Stimulated activated CD8-positive, alpha-beta memory T cell treated with anti-CD3 and anti-CD28 coated beads, Interleukin-4, amount 100 ng/mL, for 4 hours (primary cell): ENCODE measurements at regions not wholly inside any gene's neighbourhood (a gene's known extent, or its start where the extent isn't known, plus 50 kb on each side); places are given as distances from the start of the nearest gene placed in this dataset.
A peak's percentile ranks its signal among the peaks of the same experiment; 100 is the strongest.
"Not testable (repeated sequence)": the region's sequence is repeated elsewhere in the genome, so short reads cannot be mapped to it uniquely, and the experiment has no call there.

Experiments used
- DNase-seq, 2 donors: peaks; one replicate each; pipeline ENCODE4 v3.0.0-alpha.2; 2020; ENCODE audit warnings: low read depth in 2 of 2, low spot score in 1 of 2

DNA sequence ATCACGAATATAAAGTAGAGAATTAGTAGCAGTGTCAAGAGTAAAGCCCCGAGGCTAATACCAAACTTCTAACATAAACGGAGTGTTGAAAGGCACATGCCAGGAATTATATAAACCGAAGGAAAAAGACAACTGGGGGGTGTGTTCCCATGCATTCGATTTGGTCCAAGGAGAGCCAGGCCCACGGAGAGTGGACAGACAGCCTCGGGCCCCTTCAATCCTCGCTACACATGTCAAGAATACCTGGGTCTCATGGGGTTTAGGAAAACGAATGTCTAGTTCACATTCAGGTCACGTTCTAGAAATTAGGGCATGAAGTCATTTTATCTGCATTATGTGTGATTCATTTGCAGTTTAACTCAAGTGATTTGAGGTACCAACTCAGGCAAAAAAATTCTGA lies 343.7 kb downstream of the BCL2L11 start:
- not testable (repeated sequence) for DNase-seq

DNA sequence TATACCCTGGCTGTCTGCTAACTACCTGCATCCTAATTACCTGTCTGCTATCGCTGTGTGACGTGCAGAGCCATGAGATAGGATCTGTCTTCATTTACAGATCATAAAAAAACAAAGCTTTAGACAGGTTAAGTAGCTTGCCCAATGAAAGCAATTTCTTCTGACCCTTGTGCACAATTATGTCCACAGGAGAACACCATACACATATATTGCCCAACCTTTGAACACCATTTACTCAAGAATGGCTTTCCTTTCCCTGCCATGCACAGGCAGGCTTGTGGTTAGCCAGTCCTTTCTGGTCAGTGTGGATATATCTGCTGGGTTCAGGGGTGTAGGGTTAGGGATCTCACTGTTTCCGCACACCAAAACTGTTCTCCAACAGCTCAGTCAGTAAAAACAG lies 344.8 kb downstream of the BCL2L11 start:
- DNase-seq = not testable (repeated sequence)

GRCh38 chr2:111466744-111467143 lies 346.0 kb downstream of the BCL2L11 start:
- not testable (repeated sequence) for DNase-seq

DNA sequence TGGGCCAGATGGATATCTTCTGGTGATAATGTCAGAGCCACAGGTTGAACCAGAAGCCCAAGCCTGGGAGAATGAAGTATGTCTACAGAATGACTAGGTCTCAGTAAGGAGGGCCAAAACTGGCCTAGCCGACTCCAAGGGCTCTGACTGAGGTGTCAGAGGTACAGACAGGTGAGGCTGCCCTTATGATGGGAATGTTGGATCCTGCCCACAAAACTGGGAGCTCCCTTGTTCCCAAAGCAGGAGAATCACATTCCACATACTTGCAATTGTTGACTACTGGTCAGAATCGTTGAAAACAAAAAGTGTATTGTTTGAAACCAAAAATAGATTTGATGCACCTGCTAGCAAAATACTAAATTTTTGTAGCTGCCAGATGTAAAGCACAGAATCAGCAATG lies 350.2 kb downstream of the BCL2L11 start:
- DNase-seq = not testable (repeated sequence)

DNA sequence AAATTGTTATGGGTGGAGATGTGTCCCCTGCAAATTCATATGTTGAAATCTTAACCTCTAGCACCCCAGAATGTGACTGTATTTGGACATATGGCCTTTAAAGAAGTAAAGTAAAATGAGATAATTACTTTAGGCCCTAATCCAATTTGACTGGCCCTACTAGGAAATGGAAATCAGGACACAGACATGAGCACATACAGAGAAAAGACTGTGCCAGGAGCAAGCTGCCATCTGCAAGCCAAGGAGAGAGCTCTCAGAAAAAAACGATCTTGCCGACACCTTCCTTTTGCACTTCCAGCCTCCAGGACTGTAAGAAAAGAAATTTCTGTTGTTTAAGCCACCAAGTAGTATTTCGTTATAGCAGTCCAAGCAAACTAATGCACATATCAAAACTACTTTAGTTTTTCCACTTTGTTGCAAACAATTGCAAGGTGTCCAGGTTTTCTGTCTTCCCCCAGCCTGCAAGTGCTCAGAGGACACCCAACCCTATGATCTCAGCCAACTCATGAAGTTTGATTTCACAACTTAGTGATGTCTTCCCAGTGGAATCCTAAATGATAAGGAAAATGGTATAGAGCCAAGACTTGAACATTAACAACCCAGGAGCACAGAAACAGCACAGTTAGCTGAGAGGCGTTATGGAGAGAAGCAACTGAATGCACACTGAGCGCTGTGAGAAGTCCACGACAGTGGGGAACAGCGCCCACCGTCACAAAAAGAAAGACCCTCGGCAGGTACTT lies 351.2 kb downstream of the BCL2L11 start:
- DNase-seq = not testable (repeated sequence)

- not testable (repeated sequence) for DNase-seq
Observed at GRCh38 chr2:111472844-111473403, 352.2 kb downstream of the BCL2L11 start.

DNA sequence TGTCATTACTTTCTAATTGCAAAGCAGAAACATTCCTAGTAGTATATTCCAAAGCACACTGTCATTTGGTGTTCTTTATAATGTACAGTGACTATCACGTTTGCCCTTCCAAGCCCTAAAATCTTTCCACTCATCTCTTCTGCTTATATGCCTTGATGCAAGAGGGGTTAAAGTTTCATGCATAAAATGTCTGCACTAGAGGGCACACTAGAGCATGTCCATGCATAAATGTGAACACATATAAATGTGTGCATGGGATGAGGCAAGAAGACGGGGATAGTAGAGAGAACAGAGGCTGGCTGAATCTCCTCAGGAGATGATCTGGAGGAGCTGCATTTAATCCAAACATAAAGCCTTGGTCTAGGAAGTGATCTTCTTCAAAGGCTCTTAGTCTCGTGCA lies 352.8 kb downstream of the BCL2L11 start:
- DNase-seq = not testable (repeated sequence)

GRCh38 chr2:111474198-111474705 lies 353.5 kb downstream of the BCL2L11 start:
- DNase-seq = not testable (repeated sequence)

DNA sequence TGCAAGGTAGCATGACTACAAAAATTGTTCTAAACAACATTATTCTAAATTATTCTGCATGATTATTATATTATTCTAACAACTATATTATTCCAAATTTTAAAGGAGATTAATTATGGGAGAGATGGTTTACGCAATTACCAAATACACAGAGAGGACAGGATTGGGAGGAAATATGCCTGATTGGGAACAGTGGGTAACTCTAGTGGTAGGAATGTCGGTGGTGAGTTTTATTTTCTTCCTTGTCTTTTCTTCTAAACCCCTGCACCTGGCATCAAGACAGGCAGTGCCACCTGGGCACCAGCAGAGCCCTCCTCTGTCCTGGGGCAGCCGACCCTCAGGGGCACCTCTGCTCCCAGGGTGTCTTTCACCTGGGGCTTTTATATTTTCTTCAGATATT lies 357.6 kb downstream of the BCL2L11 start:
- not testable (repeated sequence) for DNase-seq

DNA sequence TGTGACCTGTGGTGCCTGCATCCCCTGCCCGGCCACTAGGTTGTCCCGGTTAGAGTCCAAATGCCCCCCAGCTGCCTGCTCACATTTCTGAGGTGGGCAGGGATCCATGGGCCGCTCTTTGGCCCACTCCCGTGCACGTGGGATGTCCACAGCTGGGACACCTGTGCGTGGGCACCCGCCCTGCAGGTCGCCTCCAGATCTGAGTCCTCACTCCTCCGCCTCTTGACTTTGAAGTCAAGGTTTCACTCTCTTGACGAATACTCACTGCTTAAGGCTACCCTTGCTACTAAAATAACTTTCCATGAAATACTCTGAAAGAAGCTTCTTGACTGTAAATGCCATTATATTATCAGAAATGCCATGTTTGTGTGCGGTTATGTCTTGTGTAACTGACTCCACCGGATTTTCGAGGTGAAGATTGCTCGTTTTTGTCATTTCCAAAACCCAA lies 358.2 kb downstream of the BCL2L11 start:
- not testable (repeated sequence) for DNase-seq

- not testable (repeated sequence) for DNase-seq
Observed at GRCh38 chr2:111480016-111480625, 359.4 kb downstream of the BCL2L11 start.

DNA sequence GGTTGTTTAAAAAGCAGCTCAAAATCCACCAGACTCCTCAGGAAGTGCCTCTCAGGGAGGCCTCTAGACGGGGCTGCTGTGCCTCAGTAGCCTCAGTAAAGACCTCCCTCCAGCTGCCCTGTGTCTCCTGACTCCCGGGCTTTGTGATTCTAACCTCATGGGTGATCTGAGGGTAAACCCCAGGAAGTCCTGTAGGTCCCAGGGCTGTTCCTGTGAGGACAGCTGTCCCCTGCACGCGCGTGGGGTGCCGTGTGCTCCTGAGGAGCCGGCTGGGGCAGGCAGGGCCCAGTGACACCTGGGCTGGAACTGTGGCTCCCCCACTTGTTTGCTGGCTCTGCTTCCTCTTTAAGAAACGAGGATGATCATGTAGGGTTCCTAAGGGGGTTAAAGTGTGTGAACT lies 359.9 kb downstream of the BCL2L11 start:
- DNase-seq = not testable (repeated sequence)

DNA sequence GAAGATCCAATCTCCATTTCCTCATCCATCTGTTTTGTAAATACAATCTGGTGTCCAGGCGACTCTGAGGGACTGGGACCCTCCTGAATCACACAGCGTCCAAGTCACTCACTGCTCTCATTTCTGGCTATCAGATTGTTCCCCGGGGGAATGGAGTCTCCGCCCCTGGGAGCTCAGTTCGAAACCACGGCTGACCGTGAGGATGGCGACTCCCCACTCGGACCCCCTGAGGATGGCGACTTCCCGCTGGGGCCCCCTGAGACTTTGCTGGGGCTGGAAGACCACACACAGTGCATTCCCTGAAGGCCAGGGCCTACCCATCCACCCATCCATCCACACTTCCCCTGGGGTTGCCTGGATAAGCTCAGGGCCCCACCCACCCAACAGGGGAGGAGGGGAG lies 360.5 kb downstream of the BCL2L11 start:
- DNase-seq = not testable (repeated sequence)

DNA sequence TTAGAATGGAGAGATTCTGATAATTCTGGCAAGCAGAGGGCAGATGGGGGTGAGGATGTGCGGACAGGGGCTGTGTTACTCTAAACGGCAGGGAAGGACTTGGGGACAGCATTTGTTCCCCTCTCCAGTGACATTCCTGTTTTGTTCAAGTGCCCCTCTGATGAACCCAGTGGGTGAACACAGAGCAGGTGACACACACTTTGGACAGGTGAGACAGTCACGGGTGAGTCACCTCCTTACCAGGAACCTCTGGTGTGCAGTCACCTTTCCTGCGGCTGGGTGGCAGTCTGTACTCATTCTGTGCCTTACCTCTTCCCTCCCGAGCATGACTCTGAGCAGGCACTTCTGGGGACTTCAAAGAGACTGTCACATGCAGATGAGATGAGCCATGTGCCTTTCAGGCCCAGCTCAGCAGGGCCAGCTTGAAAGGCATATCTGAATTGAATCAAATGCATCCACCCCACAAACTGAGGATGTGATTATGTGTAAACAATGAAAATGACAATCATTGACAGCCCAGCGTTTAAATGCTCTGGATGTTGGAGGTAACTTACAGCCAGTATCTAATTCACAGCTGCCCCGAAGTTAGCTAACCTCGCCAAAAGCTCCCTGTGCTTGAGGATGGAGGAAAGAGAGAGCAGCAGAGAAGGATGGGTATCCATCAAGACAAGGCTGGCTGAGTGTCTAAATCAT lies 362.4 kb downstream of the BCL2L11 start:
- peak in 1 of 2 donors; percentile 24 for DNase-seq

GRCh38 chr2:111484097-111484496 lies 363.4 kb downstream of the BCL2L11 start:
- not testable (repeated sequence) for DNase-seq

DNA sequence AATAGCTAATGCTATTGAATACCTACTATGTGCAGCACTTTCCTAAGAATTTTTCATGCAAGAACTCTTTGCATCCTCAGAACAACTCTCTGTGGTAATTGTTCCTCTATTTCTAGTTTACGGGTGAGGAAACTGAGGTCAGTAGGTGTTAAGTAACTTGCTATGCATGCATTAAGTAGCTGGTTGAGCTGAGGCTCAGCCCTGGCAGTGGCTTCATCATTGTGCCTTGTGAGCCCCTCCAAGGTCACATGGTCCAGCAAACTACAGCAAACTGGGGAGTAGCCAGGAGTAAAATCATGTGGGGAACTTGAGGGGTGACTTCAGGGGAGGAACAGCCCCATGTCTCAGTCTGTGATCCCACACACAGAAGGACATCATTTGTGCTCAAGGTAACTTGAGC lies 365.2 kb downstream of the BCL2L11 start:
- not testable (repeated sequence) for DNase-seq

- not testable (repeated sequence) for DNase-seq
Observed at GRCh38 chr2:111488451-111488850, 367.7 kb downstream of the BCL2L11 start.

- DNase-seq = not testable (repeated sequence)
Observed at GRCh38 chr2:111489460-111489859, 368.7 kb downstream of the BCL2L11 start.

DNA sequence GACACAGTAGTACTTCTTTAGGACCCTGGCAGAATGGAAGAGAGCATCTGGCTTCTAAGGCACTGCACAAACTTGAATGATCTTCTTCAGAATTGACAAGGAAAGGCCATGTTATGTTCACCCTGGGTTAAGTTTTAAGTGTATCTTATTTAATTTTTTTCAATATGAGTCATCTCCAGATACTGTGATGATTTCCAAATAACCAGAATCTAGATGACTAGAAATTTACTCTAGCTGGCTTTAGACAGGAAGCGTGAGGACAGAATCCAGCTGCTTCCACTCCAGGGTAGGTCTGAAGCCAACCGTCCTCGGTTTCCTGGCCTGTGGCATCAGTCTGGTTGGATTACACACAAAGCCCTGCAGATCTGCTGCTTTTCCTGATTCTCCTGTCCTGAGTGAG lies 370.5 kb downstream of the BCL2L11 start:
- DNase-seq = not testable (repeated sequence)

GRCh38 chr2:111491614-111492013 lies 370.9 kb downstream of the BCL2L11 start:
- DNase-seq = not testable (repeated sequence)

GRCh38 chr2:111492995-111493719 lies 372.4 kb downstream of the BCL2L11 start:
- DNase-seq = not testable (repeated sequence)
